GM12872 (cell line): ENCODE measurements at regions not wholly inside any gene's neighbourhood (a gene's known extent, or its start where the extent isn't known, plus 50 kb on each side); places are given as distances from the start of the nearest gene placed in this dataset.

Experiments
- TF ChIP-seq, protein P1 (sequence below): IDR thresholded peaks from 3 replicates; pipeline ENCODE4 v1.5.1; 2011; ENCODE audit warnings: low read depth, mild to moderate bottlenecking, low read length, moderate library complexity; ENCODE audit not compliant: insufficient read depth

DNA sequence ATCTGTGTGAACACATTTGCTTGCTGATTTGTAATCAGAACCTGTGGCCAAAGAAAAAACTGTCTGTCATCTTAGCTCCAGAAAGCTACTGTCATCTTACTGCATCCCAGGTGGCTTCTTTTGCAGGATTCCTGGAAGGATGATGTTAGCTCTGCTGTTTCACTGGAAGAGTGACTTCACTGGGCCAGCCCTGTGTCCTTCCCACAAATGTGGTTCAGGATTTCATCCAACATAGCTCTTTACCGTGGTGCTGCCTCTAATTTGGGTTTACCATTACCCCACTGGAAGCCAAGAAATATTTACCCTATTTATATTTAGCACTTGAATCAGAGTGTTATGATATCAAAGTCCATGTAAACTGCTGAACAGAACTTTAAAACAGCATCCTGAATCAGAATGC lies 501.0 kb downstream of the GADD45G start:
- TF ChIP-seq, protein P1, sequence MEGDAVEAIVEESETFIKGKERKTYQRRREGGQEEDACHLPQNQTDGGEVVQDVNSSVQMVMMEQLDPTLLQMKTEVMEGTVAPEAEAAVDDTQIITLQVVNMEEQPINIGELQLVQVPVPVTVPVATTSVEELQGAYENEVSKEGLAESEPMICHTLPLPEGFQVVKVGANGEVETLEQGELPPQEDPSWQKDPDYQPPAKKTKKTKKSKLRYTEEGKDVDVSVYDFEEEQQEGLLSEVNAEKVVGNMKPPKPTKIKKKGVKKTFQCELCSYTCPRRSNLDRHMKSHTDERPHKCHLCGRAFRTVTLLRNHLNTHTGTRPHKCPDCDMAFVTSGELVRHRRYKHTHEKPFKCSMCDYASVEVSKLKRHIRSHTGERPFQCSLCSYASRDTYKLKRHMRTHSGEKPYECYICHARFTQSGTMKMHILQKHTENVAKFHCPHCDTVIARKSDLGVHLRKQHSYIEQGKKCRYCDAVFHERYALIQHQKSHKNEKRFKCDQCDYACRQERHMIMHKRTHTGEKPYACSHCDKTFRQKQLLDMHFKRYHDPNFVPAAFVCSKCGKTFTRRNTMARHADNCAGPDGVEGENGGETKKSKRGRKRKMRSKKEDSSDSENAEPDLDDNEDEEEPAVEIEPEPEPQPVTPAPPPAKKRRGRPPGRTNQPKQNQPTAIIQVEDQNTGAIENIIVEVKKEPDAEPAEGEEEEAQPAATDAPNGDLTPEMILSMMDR: no peak

DNA sequence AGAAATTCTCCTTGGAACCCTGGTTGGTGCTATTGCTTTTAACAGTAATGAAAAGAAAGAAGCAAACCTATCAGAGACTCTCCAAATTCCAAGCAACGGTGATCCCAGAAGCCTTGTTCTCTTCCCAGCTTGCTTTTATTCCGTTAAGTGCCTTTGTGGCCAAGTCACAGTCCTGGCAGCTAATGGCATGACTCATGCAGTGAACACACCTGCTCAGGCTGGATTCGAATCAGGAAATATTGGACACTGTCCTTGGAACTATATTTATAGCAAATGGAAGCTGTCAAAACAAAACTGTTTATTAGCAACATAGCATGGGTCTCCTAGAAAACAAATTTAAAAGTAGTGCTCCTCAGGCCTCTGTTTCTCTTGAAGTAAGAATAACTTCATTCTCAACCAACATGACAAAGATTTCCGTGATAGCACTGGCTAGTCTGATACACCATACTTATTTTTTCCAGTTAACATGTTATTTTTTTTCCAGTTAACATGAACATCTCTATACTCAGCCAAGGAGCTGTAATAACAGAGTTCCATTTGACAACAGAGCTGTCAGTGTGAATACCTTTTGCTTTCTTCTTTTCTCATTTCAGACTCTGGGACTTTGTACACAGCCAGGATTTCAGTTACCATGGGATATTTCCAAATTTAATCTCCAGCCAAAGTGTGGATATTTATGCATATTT lies 502.4 kb downstream of the GADD45G start:
- TF ChIP-seq, protein P1: no peak

DNA sequence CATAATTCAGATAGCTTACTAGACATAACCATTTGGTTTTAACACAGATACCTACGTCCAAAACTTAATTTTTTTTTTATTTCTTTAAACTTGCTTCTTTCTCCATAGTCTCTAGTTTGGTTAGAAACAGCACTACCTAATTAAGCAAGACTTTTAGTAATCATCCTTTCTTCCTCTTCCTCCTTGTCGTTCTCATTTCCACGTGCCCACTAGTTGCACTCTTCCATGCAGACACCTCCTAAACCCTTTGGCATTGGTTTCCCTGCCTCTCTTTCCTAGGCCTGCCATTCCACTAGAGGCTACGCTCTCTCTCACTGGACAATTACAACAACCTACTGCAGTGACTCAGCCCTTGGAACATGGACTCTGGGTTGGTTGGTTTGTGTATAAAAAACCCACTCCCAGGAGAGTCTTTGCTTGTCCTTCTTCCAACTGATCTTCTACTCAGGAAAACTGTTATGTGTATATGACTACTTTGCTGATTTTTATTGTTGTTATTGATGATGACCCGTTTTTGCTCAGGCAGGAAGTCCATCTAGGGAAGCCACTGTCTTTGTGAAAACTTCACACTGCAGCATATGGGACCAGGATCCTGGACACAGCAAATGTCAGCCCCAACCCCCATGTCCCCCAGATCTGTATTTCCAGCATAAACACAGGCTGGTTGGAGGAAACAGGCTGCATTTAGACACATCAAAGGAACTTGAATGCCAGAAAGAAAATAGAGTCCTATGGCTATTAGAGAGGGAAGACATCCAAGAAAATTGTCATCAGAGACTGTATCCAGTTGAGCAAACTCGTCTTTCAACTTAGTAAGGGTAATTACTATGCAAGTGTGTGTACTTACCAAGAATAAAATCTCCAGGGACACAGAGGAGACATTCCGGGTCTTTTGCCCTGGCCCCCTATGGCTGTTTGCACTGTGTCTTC lies 503.2 kb downstream of the GADD45G start:
- TF ChIP-seq, protein P1: no peak

DNA sequence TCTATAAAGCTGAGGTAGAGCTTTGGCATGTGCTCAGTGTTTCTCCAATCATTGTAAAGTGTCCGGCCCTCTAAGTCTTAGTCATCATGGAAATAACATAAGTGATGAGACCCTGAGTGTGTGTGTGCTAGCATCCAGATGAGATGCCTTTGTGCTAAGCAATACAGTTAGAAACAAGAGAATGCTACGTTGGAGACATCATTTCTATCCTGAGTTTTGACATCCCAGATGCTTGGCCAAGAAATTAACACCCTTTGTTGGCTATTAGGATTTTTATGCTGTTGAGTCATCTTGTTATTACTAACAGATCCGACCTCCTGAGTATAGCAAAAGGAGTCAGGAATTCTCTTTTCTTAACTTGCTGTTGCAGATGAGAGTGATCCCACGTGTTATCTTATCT lies 508.0 kb downstream of the GADD45G start:
- TF ChIP-seq, protein P1: no peak

DNA sequence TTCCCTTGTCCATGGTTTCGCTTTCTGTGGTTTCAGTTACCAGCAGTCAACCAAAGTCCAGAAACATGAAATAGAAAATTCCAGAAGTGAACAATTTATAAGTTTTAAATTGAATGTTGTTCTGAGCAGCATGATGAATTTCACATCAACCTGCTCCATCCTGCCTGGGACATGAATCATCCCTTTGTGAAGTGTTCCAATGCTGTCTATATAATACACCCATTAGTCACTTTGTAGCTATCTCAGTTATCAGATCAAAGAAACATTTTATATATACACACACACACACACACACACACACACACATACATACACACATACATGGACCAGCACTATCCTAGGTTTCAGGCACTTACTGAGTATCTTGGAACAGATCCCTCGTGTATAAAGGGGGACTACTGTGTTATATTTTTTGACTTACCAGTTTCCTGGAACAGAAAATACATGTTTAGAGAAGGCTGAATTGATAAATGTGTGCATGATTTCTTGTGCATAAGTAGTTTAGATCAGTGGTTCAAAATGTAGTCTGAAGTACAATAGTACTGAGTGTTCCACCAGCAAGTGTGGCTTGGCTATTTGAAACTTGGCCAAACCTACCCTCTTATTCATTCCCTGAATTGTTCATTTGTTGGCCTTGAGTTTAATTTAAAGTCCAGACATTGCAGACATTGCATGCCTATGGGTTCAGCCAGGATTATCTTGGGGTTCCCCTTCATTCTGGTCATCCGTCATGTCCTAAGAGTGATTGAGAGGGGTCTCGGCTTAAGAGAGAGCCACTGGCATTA lies 510.0 kb downstream of the GADD45G start:
- TF ChIP-seq, protein P1: no peak

DNA sequence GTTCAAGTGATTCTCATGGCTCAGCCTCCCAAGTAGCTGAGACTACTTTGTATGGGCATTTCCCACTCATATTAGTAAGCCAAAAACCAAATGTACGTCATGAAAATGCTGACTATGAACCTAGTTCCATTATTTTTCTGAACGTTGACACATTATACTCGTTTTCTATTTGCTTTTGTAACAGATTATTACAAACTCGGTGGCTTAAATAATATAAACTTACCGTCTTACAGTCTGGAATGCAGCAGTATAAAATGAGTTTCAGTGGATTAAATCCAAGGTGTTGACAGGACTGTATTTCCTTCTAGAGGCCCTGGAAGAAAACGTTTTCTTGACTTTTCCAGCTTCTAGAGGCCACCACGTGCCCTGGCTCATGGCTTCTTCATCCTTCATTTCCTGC lies 517.0 kb downstream of the GADD45G start:
- TF ChIP-seq, protein P1: no peak

DNA sequence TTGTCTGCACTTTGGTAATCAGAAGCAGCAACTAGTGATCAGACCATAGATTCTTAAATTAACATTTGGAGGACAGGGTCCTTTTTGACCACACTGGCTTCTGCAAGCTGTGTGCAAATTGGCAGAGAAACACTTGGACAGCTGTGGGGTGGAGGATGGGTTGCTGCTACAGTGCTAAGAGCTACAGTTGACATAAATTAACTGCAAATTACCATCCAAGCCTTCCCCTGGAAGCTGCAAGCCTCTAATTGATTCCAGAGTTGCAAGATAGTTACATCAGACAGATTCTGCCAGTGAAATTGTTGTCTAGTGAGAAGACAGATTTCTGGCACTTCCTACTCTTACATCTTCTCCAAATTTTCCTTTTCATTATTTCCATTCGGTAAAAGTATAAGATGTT lies 517.7 kb downstream of the DIRAS2 start:
- TF ChIP-seq, protein P1: no peak
